B cell (primary cell): ENCODE measurements at regions not wholly inside any gene's neighbourhood (a gene's known extent, or its start where the extent isn't known, plus 50 kb on each side); places are given as distances from the start of the nearest gene placed in this dataset.

Experiments
- ATAC-seq: fragments of 200-7000 bp; cut with Tn5 transposase; one replicate; pipeline ENCODE4 v1.10.0; 2021; ENCODE audit warnings: low read depth, mild to moderate bottlenecking, moderate number of reproducible peaks, moderate library complexity
- CTCF ChIA-PET: fragments of 350-600 bp; sonication (Branson Sonifier 250); formaldehyde crosslinking; loops from one replicate; lab custom pipeline; 2021; ENCODE audit warnings: antibody characterized with exemption, inconsistent platforms; lab: Charles Lee
- POLR2A ChIA-PET: fragments of 350-600 bp; sonication (Branson Sonifier 250); formaldehyde crosslinking; loops from one replicate; lab custom pipeline; 2021; ENCODE audit warnings: antibody characterized with exemption; lab: Charles Lee
- DNase-seq: peaks from one replicate; pipeline ENCODE4 v3.0.0; 2013
- H2AFZ ChIP-seq: 2 replicates; pipeline ENCODE4 v1.6.1; 2012; ENCODE audit warnings: mild to moderate bottlenecking, low read depth, low read length; ENCODE audit not compliant: insufficient read depth, poor library complexity, severe bottlenecking
- H3K27ac ChIP-seq, 2 donors: 1 replicate in 1 of 2; 2 replicates in 1 of 2; pipeline ENCODE4 v1.5.1; 2012 to 2013; ENCODE audit warnings: low read length in 2 of 2, mild to moderate bottlenecking in 2 of 2, moderate library complexity in 1 of 2
- H3K27me3 ChIP-seq, 4 experiments: fragments of 200-600 bp in 1 of 4; sonication (generic) in 1 of 4; replicated peaks in 1 of 4; 1 replicate in 2 of 4; 2 replicates in 2 of 4; pipeline versions ENCODE4 v1.6.1 to v1.7.0; 2013 to 2016; ENCODE audit warnings: low read length in 3 of 4, mild to moderate bottlenecking in 2 of 4, mixed read lengths in 1 of 4, moderate library complexity in 1 of 4; ENCODE audit not compliant: insufficient read depth in 4 of 4, control insufficient read depth in 3 of 4; ENCODE audit errors: control extremely low read depth in 1 of 4
- H3K36me3 ChIP-seq, 2 experiments: replicated peaks in 1 of 2; 1 replicate in 1 of 2; 2 replicates in 1 of 2; pipeline versions ENCODE4 v1.6.1 to v1.7.1; 2013; ENCODE audit warnings: low read length in 1 of 2; ENCODE audit not compliant: insufficient read depth in 2 of 2, control insufficient read depth in 1 of 2; ENCODE audit errors: control extremely low read depth in 1 of 2, extremely low read depth in 1 of 2
- H3K4me1 ChIP-seq, 2 donors: fragments of 200-600 bp in 1 of 2; sonication (generic) in 1 of 2; 1 replicate in 1 of 2; 2 replicates in 1 of 2; pipeline versions ENCODE4 v1.5.1 to v1.6.1; 2013 to 2017; ENCODE audit warnings: low read length in 2 of 2; ENCODE audit not compliant: control insufficient read depth in 2 of 2, insufficient read depth in 2 of 2
- H3K4me2 ChIP-seq: replicated peaks from 2 replicates; pipeline ENCODE3; 2012; ENCODE audit warnings: mild to moderate bottlenecking, low read depth, low read length; ENCODE audit not compliant: poor library complexity, severe bottlenecking
- H3K4me3 ChIP-seq, 5 experiments: fragments of 200-600 bp in 1 of 5; sonication (generic) in 1 of 5; 1 replicate in 3 of 5; 2 replicates in 2 of 5; pipeline versions ENCODE4 v1.5.1 to v1.7.0; 2011 to 2016; ENCODE audit warnings: low read length in 4 of 5, mild to moderate bottlenecking in 4 of 5, low read depth in 2 of 5, control low read depth in 1 of 5, moderate library complexity in 1 of 5; ENCODE audit not compliant: insufficient read depth in 1 of 5; ENCODE audit errors: control extremely low read depth in 1 of 5, extremely low read depth in 1 of 5
- H3K79me2 ChIP-seq: fragments of 200-600 bp; sonication (generic); one replicate; pipeline ENCODE4 v1.6.0; 2016; ENCODE audit warnings: low read length; ENCODE audit not compliant: control insufficient read depth, insufficient read depth
- H3K9ac ChIP-seq: fragments of 200-600 bp; sonication (generic); 2 replicates; pipeline ENCODE4 v1.6.1; 2017; ENCODE audit warnings: mild to moderate bottlenecking, low read length, moderate library complexity
- H3K9me3 ChIP-seq, 3 donors: one replicate each; pipeline versions ENCODE4 v1.6.1 to v1.7.1; 2013; ENCODE audit warnings: low read length in 2 of 3; ENCODE audit not compliant: control insufficient read depth in 2 of 3, insufficient read depth in 1 of 3; ENCODE audit errors: control extremely low read depth in 1 of 3
- H4K20me1 ChIP-seq: 2 replicates; pipeline ENCODE4 v1.6.0; 2012; ENCODE audit warnings: mild to moderate bottlenecking, low read length; ENCODE audit not compliant: insufficient read depth, control insufficient read depth, poor library complexity, severe bottlenecking
- H3K27ac Mint-ChIP-seq: one replicate; pipeline ENCODE4 v1.8.0; 2021; ENCODE audit warnings: mixed read lengths
- H3K27me3 Mint-ChIP-seq: one replicate; pipeline ENCODE4 v1.8.0; 2021; ENCODE audit warnings: mixed read lengths
- H3K4me1 Mint-ChIP-seq: one replicate; pipeline ENCODE4 v1.8.0; 2021; ENCODE audit warnings: mixed read lengths
- H3K4me3 Mint-ChIP-seq: one replicate; pipeline ENCODE4 v1.8.0; 2021; ENCODE audit warnings: mixed read lengths
- H3K9me3 Mint-ChIP-seq: one replicate; pipeline ENCODE4 v1.8.0; 2022; ENCODE audit warnings: mixed read lengths; ENCODE audit not compliant: insufficient read depth
- EZH2 ChIP-seq: IDR thresholded peaks from 2 replicates; pipeline ENCODE4 v1.6.1; 2012; ENCODE audit warnings: borderline replicate concordance, low read depth, mild to moderate bottlenecking, moderate library complexity, low read length; ENCODE audit not compliant: insufficient read depth, poor library complexity, severe bottlenecking
- WGBS: methylation state at CpG from one replicate; pipeline ENCODE4 v1.1.5; 2013; ENCODE audit warnings: missing lambda C conversion rate; ENCODE audit not compliant: insufficient coverage; 5-methylcytosine and 5-hydroxymethylcytosine counted together
- intact Hi-C: fragments of 100-400 bp; cut with micrococcal nuclease; formaldehyde crosslinking; loops from one replicate; pipeline ENCODE4 v1.10.0; 2022
- TF ChIP-seq, protein P1 (sequence below): fragments of 200-600 bp; IDR thresholded peaks from one replicate; pipeline ENCODE4 v1.8.0; 2022; ENCODE audit warnings: antibody characterized with exemption, mild to moderate bottlenecking

DNA sequence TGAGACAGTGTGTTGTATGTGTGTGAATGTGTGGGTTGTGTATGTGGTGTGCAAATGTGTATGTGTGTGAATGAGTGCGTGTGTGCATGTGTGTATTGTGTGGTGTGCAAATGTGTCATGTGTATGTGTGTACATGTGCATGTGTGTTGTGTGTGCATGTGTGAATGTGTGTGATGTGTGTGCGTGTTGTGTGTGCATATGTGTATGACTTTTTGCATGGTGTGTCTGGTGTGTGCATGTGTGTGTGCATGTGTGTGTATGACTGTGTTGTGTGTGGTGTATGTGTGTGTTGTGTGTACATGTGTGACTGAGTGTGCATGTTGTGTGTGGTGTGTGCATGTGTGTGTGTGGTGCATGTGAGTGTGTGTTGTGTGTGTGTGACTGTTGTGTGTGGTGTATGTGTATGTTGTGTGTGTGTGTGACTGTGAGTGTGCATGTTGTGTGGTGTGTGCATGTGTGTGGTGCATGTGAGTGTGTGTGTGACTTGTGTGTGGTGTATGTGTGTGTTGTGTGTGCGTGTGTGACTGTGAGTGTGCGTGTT, 268.3 kb downstream of the DCDC2C start:
- WGBS: 99% methylated on average over 4 of the region's 4 CpGs

GRCh38 chr2:3972377-3972776, 269.0 kb downstream of the DCDC2C start:
- Histone ChIP-seq H3K36me3 (no peaks in the 10 kb centered on the region), H3K79me2 (no peaks in the 10 kb centered on the region), H3K4me2 (no peak overlapping the region), H4K20me1 (no peaks in the 10 kb centered on the region), H3K27ac (no peak overlapping the region), H3K9me3 (peaks cover 0 to 20% (median 0%) of the 10 kb centered on the region in 3 donors), H3K27me3 (no peaks in the 10 kb centered on the region), H3K4me3 (no peak overlapping the region), H2AFZ (no peak overlapping the region), H3K9ac (no peak overlapping the region), H3K4me1 (no peaks in the 10 kb centered on the region)
- Mint-ChIP-seq H3K4me3 (no peak overlapping the region), H3K9me3 (no peaks in the 10 kb centered on the region), H3K4me1 (no peaks in the 10 kb centered on the region), H3K27ac (no peak overlapping the region), H3K27me3 (no peaks in the 10 kb centered on the region)
- ATAC-seq (no peak), DNase-seq (no peak)
- TF ChIP-seq, protein P1, sequence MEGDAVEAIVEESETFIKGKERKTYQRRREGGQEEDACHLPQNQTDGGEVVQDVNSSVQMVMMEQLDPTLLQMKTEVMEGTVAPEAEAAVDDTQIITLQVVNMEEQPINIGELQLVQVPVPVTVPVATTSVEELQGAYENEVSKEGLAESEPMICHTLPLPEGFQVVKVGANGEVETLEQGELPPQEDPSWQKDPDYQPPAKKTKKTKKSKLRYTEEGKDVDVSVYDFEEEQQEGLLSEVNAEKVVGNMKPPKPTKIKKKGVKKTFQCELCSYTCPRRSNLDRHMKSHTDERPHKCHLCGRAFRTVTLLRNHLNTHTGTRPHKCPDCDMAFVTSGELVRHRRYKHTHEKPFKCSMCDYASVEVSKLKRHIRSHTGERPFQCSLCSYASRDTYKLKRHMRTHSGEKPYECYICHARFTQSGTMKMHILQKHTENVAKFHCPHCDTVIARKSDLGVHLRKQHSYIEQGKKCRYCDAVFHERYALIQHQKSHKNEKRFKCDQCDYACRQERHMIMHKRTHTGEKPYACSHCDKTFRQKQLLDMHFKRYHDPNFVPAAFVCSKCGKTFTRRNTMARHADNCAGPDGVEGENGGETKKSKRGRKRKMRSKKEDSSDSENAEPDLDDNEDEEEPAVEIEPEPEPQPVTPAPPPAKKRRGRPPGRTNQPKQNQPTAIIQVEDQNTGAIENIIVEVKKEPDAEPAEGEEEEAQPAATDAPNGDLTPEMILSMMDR: no peak
- TF ChIP-seq EZH2: no peak
- ChIA-PET POLR2A (no interaction called here), CTCF (no interaction called here)
- intact Hi-C loops: no loop called here
- WGBS: 100% methylated on average over 4 of the region's 9 CpGs

More for the DNA sequence above, 268.3 kb downstream of the DCDC2C start:
- Histone ChIP-seq H3K4me3 (no peak overlapping the region), H3K79me2 (no peaks in the 10 kb centered on the region), H3K4me1 (no peaks in the 10 kb centered on the region), H3K27ac (no peak overlapping the region), H3K9me3 (peaks cover 0 to 20% (median 0%) of the 10 kb centered on the region in 3 donors), H3K36me3 (no peaks in the 10 kb centered on the region), H3K27me3 (no peaks in the 10 kb centered on the region), H3K4me2 (no peak overlapping the region), H3K9ac (no peak overlapping the region), H2AFZ (no peak overlapping the region), H4K20me1 (no peaks in the 10 kb centered on the region)
- no peak overlapping the region for H3K4me3 Mint-ChIP-seq
- H3K4me1 Mint-ChIP-seq: no peaks in the 10 kb centered on the region
- ChIA-PET CTCF (no interaction called here), POLR2A (no interaction called here)
- intact Hi-C loops: no loop called here
- ATAC-seq (no peak), DNase-seq (no peak)
- TF ChIP-seq, protein P1: no peak
- no peak for TF ChIP-seq EZH2
- H3K9me3 Mint-ChIP-seq: no peaks in the 10 kb centered on the region
- no peaks in the 10 kb centered on the region for H3K27me3 Mint-ChIP-seq
- H3K27ac Mint-ChIP-seq: no peak overlapping the region
